Karpas-422 (cell line): ENCODE measurements at regions not wholly inside any gene's neighbourhood (a gene's known extent, or its start where the extent isn't known, plus 50 kb on each side); places are given as distances from the start of the nearest gene placed in this dataset.

ENCODE experiments used
- DNase-seq: peaks from one replicate; pipeline ENCODE4 v3.0.0-alpha.2; 2015
- H2AFZ ChIP-seq: fragments of 200-600 bp; sonication (generic); 2 replicates; pipeline ENCODE4 v1.6.1; 2014; ENCODE audit warnings: antibody characterized with exemption, low read length, mixed read lengths
- H3K27ac ChIP-seq: fragments of 200-600 bp; sonication (generic); 2 replicates; pipeline ENCODE4 v1.5.1; 2014; ENCODE audit warnings: mild to moderate bottlenecking, low read length, moderate library complexity
- H3K27me3 ChIP-seq: fragments of 200-600 bp; sonication (generic); 2 replicates; pipeline ENCODE4 v1.6.1; 2014; ENCODE audit warnings: low read length, mixed read lengths
- H3K36me3 ChIP-seq: fragments of 200-600 bp; sonication (generic); 2 replicates; pipeline ENCODE4 v1.6.1; 2014; ENCODE audit warnings: low read length, mixed read lengths; ENCODE audit not compliant: insufficient read depth
- H3K4me1 ChIP-seq: fragments of 200-600 bp; sonication (generic); 2 replicates; pipeline ENCODE4 v1.6.1; 2014; ENCODE audit warnings: mild to moderate bottlenecking, low read length, mixed read lengths
- H3K4me2 ChIP-seq: fragments of 200-600 bp; sonication (generic); 2 replicates; pipeline ENCODE4 v1.6.1; 2014; ENCODE audit warnings: low read length, low read depth, mild to moderate bottlenecking; ENCODE audit not compliant: poor library complexity, severe bottlenecking
- H3K4me3 ChIP-seq: fragments of 200-600 bp; sonication (generic); 2 replicates; pipeline ENCODE4 v1.5.1; 2014; ENCODE audit warnings: mild to moderate bottlenecking, antibody characterized with exemption, low read length, mixed read lengths
- H3K79me2 ChIP-seq: fragments of 200-600 bp; sonication (generic); 2 replicates; pipeline ENCODE4 v1.6.1; 2014; ENCODE audit warnings: mild to moderate bottlenecking, low read length, mixed read lengths
- H3K9ac ChIP-seq: fragments of 200-600 bp; sonication (generic); 2 replicates; pipeline ENCODE4 v1.6.0; 2014; ENCODE audit warnings: low read length
- H3K9me2 ChIP-seq: fragments of 200-600 bp; sonication (generic), shearing (Covaris generic); replicated peaks from 2 replicates; pipeline ENCODE4 v1.6.0; 2014; ENCODE audit warnings: mild to moderate bottlenecking, low read length, moderate library complexity; ENCODE audit not compliant: insufficient read depth
- H3K9me3 ChIP-seq: fragments of 300-700, 200-600 bp; sonication (generic); 2 replicates; pipeline ENCODE4 v1.6.1; 2014; ENCODE audit warnings: low read length, mixed read lengths
- H4K20me1 ChIP-seq: fragments of 200-600 bp; sonication (generic); 2 replicates; pipeline ENCODE4 v1.6.1; 2014; ENCODE audit warnings: mild to moderate bottlenecking, antibody characterized with exemption, low read length, low read depth; ENCODE audit not compliant: insufficient read depth

DNA sequence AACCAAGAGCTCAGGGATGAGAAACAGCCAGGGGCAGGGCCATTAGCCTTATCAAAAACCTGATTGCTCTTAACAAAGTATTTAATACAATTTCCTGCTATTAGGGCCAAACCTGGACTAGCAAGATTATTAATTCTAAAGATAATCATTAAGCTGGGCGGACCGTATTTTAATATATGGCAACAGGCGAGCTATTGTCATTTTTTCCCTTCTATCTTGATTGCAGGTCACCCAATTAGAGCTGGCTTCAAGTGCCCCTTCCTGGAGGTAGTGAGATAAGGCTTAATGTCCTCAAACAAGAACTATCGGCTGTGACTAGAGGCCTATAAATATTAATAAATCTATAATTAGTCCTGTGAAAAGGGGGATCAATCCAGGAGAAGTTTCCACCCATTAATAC, 66.0 kb upstream of the BLCAP start:
- no peaks in the 10 kb centered on the region for H3K27me3 ChIP-seq
- H3K4me1 ChIP-seq, result peaks cover 6% of the 10 kb centered on the region; the same call in 1 of the 2 replicates

DNA sequence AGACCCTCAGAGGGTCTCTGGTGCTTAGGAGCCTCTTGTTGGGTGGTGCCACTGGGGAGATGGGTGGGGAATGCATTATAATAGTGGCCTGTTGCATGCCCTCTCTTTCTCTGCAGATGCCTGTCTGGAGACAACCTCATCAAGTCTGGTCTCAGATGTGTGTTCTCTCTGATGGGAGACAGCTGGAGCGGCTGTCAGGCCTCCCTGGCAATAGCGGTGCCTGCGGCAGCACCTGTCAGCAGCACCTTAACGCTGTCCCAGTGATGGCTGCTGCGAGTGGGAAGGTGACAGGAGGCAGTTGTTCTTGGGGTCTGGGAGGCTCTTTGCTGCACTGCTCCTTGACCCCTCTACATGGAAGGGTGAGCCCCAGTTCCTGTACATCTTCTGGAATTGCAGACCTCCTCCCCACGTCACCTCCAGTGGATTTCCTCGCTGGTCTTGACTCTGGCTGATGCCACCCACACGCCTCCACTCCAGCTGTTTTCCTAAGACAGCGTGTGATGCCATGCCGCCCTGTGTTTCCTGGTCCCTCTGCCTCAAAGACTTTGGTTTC, 63.3 kb upstream of the BLCAP start:
- H3K9me3 ChIP-seq, result no peaks in the 10 kb centered on the region
- DNase-seq, result no peak

More for the DNA sequence above, 66.0 kb upstream of the BLCAP start:
- no peak overlapping the region for H3K27ac ChIP-seq
- 0 out of 2 replicates have a peak, but pooled peaks cover 3% of the 10 kb centered on the region for H4K20me1 ChIP-seq
- DNase-seq, result no peak
- H3K9me2 ChIP-seq, result no peaks in the 10 kb centered on the region
- no peak overlapping the region for H3K9ac ChIP-seq
- H3K9me3 ChIP-seq, result no peaks in the 10 kb centered on the region
- H3K4me2 ChIP-seq, result no peak overlapping the region
- H3K79me2 ChIP-seq, result no peaks in the 10 kb centered on the region
- H3K36me3 ChIP-seq, result no peaks in the 10 kb centered on the region
- H2AFZ ChIP-seq, result no peak overlapping the region
- H3K4me3 ChIP-seq, result no peak overlapping the region

DNA sequence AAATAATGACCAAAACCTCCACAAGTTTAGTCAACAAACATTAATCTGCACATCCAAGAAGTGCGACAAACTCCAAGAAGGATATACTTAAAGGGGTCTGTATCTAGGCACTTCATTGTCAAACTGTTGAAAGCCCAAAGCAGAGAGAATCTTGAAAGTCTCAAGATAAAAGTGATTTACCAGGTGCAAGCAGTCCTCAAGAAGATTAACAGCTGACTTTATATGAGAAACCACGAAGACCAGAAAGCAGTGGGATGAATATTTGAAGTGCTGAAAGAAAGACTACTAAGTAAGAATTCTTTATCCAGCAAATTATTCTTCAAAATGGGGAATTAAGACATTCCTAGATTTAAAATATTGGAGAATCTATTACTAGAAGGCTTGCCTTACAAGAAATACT, 58.4 kb upstream of the BLCAP start:
- no peaks in the 10 kb centered on the region for H3K4me1 ChIP-seq
- no peaks in the 10 kb centered on the region for H3K36me3 ChIP-seq
- H3K4me3 ChIP-seq, result no peak overlapping the region
- H3K9me3 ChIP-seq, result no peaks in the 10 kb centered on the region
- H4K20me1 ChIP-seq, result no peaks in the 10 kb centered on the region
- H3K9ac ChIP-seq, result no peak overlapping the region
- H3K9me2 ChIP-seq, result no peaks in the 10 kb centered on the region
- no peak overlapping the region for H2AFZ ChIP-seq
- H3K79me2 ChIP-seq, result no peaks in the 10 kb centered on the region
- no peaks in the 10 kb centered on the region; the same call in 1 of the 2 replicates for H3K27me3 ChIP-seq
- H3K4me2 ChIP-seq, result no peak overlapping the region
- DNase-seq, result no peak
- no peak overlapping the region for H3K27ac ChIP-seq

More for the DNA sequence above, 63.3 kb upstream of the BLCAP start:
- Histone ChIP-seq H3K4me2 (no peak overlapping the region), H3K27me3 (no peaks in the 10 kb centered on the region; the same call in 1 of the 2 replicates), H3K9ac (no peak overlapping the region), H2AFZ (no peak overlapping the region), H3K36me3 (no peaks in the 10 kb centered on the region), H3K27ac (no peak overlapping the region), H3K4me3 (no peak overlapping the region), H3K4me1 (no peaks in the 10 kb centered on the region), H3K79me2 (no peaks in the 10 kb centered on the region), H3K9me2 (no peaks in the 10 kb centered on the region), H4K20me1 (no peaks in the 10 kb centered on the region)

DNA sequence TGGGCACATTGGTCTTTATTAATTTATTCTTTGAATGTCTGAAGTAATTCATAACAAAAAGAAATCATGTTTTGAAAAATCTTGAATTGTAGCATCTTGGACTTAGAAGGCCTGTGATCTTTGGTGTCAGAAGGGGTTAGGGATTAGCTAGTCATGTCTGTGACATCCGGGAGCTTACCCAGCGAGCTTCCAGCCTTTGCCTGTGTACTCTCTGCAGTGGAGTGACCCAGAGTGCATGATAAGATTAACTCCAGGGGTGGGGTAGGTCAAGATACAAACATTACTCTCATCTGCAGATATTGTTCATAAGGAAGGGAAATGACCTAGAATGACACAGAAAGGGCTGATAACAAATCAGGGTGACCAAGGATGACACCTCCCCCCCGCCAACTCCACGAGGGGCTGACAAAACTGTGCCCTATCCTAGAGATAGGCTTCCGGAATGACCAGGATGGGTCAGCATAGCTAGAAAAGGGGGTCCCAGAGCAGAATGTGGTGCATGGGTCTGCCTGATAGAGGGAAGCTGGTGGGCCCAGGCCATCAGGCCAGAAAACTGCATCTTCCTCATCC, 56.6 kb upstream of the BLCAP start:
- Histone ChIP-seq H3K79me2 (no peaks in the 10 kb centered on the region), H3K27me3 (no peaks in the 10 kb centered on the region; the same call in 1 of the 2 replicates), H2AFZ (no peak overlapping the region), H3K36me3 (no peaks in the 10 kb centered on the region), H3K4me1 (no peaks in the 10 kb centered on the region), H3K4me3 (no peak overlapping the region), H4K20me1 (no peaks in the 10 kb centered on the region), H3K9ac (no peak overlapping the region), H3K9me3 (no peaks in the 10 kb centered on the region), H3K9me2 (no peaks in the 10 kb centered on the region), H3K27ac (no peak overlapping the region), H3K4me2 (no peak overlapping the region)
- no peak for DNase-seq

GRCh38 chr20:37581246-37581645, 53.6 kb upstream of the BLCAP start:
- Histone ChIP-seq H3K79me2 (no peaks in the 10 kb centered on the region), H3K9ac (no peak overlapping the region), H3K4me2 (no peak overlapping the region), H3K9me2 (no peaks in the 10 kb centered on the region), H3K9me3 (no peaks in the 10 kb centered on the region), H3K27me3 (no peaks in the 10 kb centered on the region; the same call in 1 of the 2 replicates), H2AFZ (no peak overlapping the region), H3K4me3 (no peak overlapping the region), H3K36me3 (no peaks in the 10 kb centered on the region), H3K4me1 (peaks cover 7% of the 10 kb centered on the region), H3K27ac (no peak overlapping the region), H4K20me1 (no peaks in the 10 kb centered on the region)
- DNase-seq, result no peak

DNA sequence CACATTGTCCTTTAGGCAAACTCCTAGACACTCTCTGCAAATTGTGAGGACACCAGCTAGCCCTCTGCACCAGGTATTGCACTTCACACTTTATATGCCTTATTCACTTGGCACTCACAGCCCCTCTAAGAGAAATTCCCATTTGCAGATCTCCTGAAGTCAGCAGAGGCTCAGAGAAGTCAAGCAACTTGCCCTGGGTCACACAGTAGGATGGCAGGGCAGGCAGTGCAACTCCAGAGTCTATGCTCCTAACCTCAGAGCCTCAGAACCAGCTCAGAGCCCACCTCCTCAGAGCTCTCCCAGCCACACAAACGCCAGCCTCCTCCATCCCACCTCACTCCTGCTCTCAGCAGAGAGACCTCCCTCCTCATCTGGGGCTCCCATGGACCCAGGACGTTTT, 52.4 kb upstream of the BLCAP start:
- Histone ChIP-seq H3K9me2 (no peaks in the 10 kb centered on the region), H3K27ac (no peak overlapping the region), H4K20me1 (no peaks in the 10 kb centered on the region), H2AFZ (no peak overlapping the region), H3K4me2 (no peak overlapping the region), H3K4me3 (no peak overlapping the region), H3K79me2 (no peaks in the 10 kb centered on the region), H3K4me1 (peaks cover 15% of the 10 kb centered on the region), H3K9ac (no peak overlapping the region), H3K9me3 (no peaks in the 10 kb centered on the region), H3K36me3 (no peaks in the 10 kb centered on the region), H3K27me3 (no peaks in the 10 kb centered on the region)
- no peak for DNase-seq

DNA sequence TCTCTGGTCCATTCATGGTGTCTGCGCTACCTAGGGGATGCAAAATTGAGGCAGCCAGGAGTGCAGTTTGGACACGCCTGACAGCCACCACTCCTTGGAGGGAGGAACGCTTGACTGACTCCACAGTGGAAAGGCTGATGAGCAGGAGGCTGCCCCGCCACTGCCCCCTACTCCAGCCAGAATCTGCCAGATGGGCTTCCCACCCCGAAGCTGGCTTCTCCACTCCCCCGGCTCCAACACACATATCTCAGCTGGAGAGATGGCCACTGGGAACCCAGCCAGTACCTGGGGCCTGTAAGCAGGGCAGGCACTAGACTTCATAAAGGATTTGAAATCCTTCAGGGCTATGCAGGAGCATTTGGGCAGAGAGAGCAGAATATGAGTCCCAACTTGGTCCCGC, 51.4 kb upstream of the BLCAP start:
- no peaks in the 10 kb centered on the region for H3K9me2 ChIP-seq
- H3K9me3 ChIP-seq, result no peaks in the 10 kb centered on the region
- no peaks in the 10 kb centered on the region for H3K27me3 ChIP-seq
- H3K36me3 ChIP-seq, result no peaks in the 10 kb centered on the region
- DNase-seq, result no peak
- no peak overlapping the region for H3K27ac ChIP-seq
- no peak overlapping the region for H3K4me3 ChIP-seq
- H3K4me1 ChIP-seq, result peaks cover 15% of the 10 kb centered on the region
- H3K4me2 ChIP-seq, result no peak overlapping the region
- H2AFZ ChIP-seq, result no peak overlapping the region
- H3K79me2 ChIP-seq, result no peaks in the 10 kb centered on the region
- no peaks in the 10 kb centered on the region for H4K20me1 ChIP-seq
- H3K9ac ChIP-seq, result no peak overlapping the region

GRCh38 chr20:37577981-37578380, 50.3 kb upstream of the BLCAP start:
- no peak overlapping the region for H3K4me3 ChIP-seq
- no peaks in the 10 kb centered on the region for H3K9me3 ChIP-seq
- no peaks in the 10 kb centered on the region for H3K79me2 ChIP-seq
- DNase-seq, result no peak
- H3K4me1 ChIP-seq, result peaks cover 15% of the 10 kb centered on the region
- no peaks in the 10 kb centered on the region for H3K27me3 ChIP-seq
- no peaks in the 10 kb centered on the region for H3K9me2 ChIP-seq
- H3K4me2 ChIP-seq, result no peak overlapping the region
- no peaks in the 10 kb centered on the region for H3K36me3 ChIP-seq
- no peaks in the 10 kb centered on the region for H4K20me1 ChIP-seq
- H3K27ac ChIP-seq, result no peak overlapping the region
- no peak overlapping the region for H3K9ac ChIP-seq
- no peak overlapping the region for H2AFZ ChIP-seq
